Loucy (cell line): ENCODE measurements at regions not wholly inside any gene's neighbourhood (a gene's known extent, or its start where the extent isn't known, plus 50 kb on each side); places are given as distances from the start of the nearest gene placed in this dataset.

Experiments
- H2AFZ ChIP-seq: fragments of 200-600 bp; sonication (generic); 2 replicates; pipeline ENCODE4 v1.6.0; 2016; ENCODE audit warnings: antibody characterized with exemption, mild to moderate bottlenecking, low read length, moderate library complexity
- H3F3A ChIP-seq: fragments of 200-600 bp; 2 replicates; pipeline ENCODE4 v1.6.0; 2016; ENCODE audit warnings: antibody characterized with exemption, low read depth, mild to moderate bottlenecking
- H3K27me3 ChIP-seq: fragments of 200-600 bp; sonication (generic); 2 replicates; pipeline ENCODE4 v1.6.1; 2014; ENCODE audit warnings: low read length, mild to moderate bottlenecking; ENCODE audit not compliant: insufficient read depth, poor library complexity, severe bottlenecking
- H3K36me3 ChIP-seq: fragments of 200-600 bp; sonication (generic); 2 replicates; pipeline ENCODE4 v1.6.1; 2016; ENCODE audit warnings: low read length; ENCODE audit not compliant: insufficient read depth
- H3K4me1 ChIP-seq: fragments of 200-600 bp; sonication (generic); 2 replicates; pipeline ENCODE4 v1.5.1; 2014; ENCODE audit warnings: low read length, mild to moderate bottlenecking; ENCODE audit not compliant: insufficient read depth, poor library complexity, severe bottlenecking
- H3K4me2 ChIP-seq: fragments of 200-600 bp; sonication (generic); 2 replicates; pipeline ENCODE4 v1.6.0; 2014; ENCODE audit warnings: antibody characterized with exemption, low read length, low read depth, mild to moderate bottlenecking; ENCODE audit not compliant: poor library complexity, severe bottlenecking
- H3K4me3 ChIP-seq: fragments of 200-600 bp; sonication (generic); 2 replicates; pipeline ENCODE4 v1.5.1; 2014; ENCODE audit warnings: low read length, mild to moderate bottlenecking, mixed read lengths; ENCODE audit not compliant: poor library complexity, severe bottlenecking
- H3K79me2 ChIP-seq: fragments of 200-600 bp; sonication (generic); 2 replicates; pipeline ENCODE4 v1.6.1; 2014; ENCODE audit warnings: low read length; ENCODE audit not compliant: insufficient read depth
- H3K9ac ChIP-seq: fragments of 200-600 bp; sonication (generic); 2 replicates; pipeline ENCODE4 v1.6.0; 2014; ENCODE audit warnings: mild to moderate bottlenecking, low read depth, low read length, moderate library complexity; ENCODE audit not compliant: poor library complexity, severe bottlenecking
- H3K9me2 ChIP-seq: fragments of 200-600 bp; sonication (generic); replicated peaks from 2 replicates; pipeline ENCODE4 v1.6.1; 2016; ENCODE audit warnings: low read depth, low read length, mixed read lengths
- H3K9me3 ChIP-seq: fragments of 200-600 bp; sonication (generic); 2 replicates; pipeline ENCODE4 v1.6.1; 2014; ENCODE audit warnings: mild to moderate bottlenecking, antibody characterized with exemption, low read length, low read depth; ENCODE audit not compliant: insufficient read depth
- H4K20me1 ChIP-seq: fragments of 200-600 bp; sonication (generic); 2 replicates; pipeline ENCODE4 v1.6.0; 2014; ENCODE audit warnings: antibody characterized with exemption, low read length, mild to moderate bottlenecking; ENCODE audit not compliant: insufficient read depth, poor library complexity, severe bottlenecking
- CTCF ChIP-seq: fragments of 200-600 bp; sonication (generic); conservative IDR thresholded peaks from 2 replicates; pipeline ENCODE4 v1.5.1; 2014; ENCODE audit warnings: mild to moderate bottlenecking, antibody characterized with exemption, low read length
- EZH2phosphoT487 ChIP-seq: fragments of 200-600 bp; IDR thresholded peaks from 2 replicates; pipeline ENCODE4 v1.6.1; 2018; ENCODE audit warnings: antibody characterized with exemption, mild to moderate bottlenecking, moderate library complexity, borderline replicate concordance

- Histone ChIP-seq H3K79me2 (no peaks in the 10 kb centered on the region), H4K20me1 (no peaks in the 10 kb centered on the region), H2AFZ (no peak overlapping the region), H3K9ac (no peak overlapping the region), H3K9me3 (no peaks in the 10 kb centered on the region), H3K27me3 (no peaks in the 10 kb centered on the region), H3K4me1 (no peaks in the 10 kb centered on the region), H3K36me3 (no peaks in the 10 kb centered on the region), H3K9me2 (no peaks in the 10 kb centered on the region), H3F3A (no peaks in the 10 kb centered on the region), H3K4me2 (no peak overlapping the region), H3K4me3 (no peak overlapping the region)
- TF ChIP-seq CTCF (no peak), EZH2phosphoT487 (no peak)
Measured at GRCh38 chr4:178689926-178690325, 1247.7 kb upstream of the AGA start.

- Histone ChIP-seq H3K36me3 (no peaks in the 10 kb centered on the region), H3K27me3 (no peaks in the 10 kb centered on the region), H3F3A (no peaks in the 10 kb centered on the region), H3K9me3 (no peaks in the 10 kb centered on the region), H3K4me1 (no peaks in the 10 kb centered on the region), H3K9me2 (no peaks in the 10 kb centered on the region), H3K4me2 (no peak overlapping the region), H2AFZ (no peak overlapping the region), H3K4me3 (no peak overlapping the region), H3K9ac (no peak overlapping the region), H4K20me1 (no peaks in the 10 kb centered on the region), H3K79me2 (no peaks in the 10 kb centered on the region)
- TF ChIP-seq EZH2phosphoT487, result no peak
- no peak for TF ChIP-seq CTCF
Measured at GRCh38 chr4:178693816-178694215, 1251.6 kb upstream of the AGA start.

- no peaks in the 10 kb centered on the region for H3K27me3 ChIP-seq
- H3K4me1 ChIP-seq, result no peaks in the 10 kb centered on the region
- TF ChIP-seq EZH2phosphoT487, result no peak
- no peak for TF ChIP-seq CTCF
- no peak overlapping the region for H3K4me3 ChIP-seq
- no peaks in the 10 kb centered on the region for H3K9me3 ChIP-seq
- H4K20me1 ChIP-seq, result no peaks in the 10 kb centered on the region
- H3K4me2 ChIP-seq, result no peak overlapping the region
- no peaks in the 10 kb centered on the region for H3K79me2 ChIP-seq
- H3F3A ChIP-seq, result no peaks in the 10 kb centered on the region
- H3K9ac ChIP-seq, result no peak overlapping the region
- no peaks in the 10 kb centered on the region for H3K36me3 ChIP-seq
- H3K9me2 ChIP-seq, result no peaks in the 10 kb centered on the region
- no peak overlapping the region for H2AFZ ChIP-seq
Measured at GRCh38 chr4:178696515-178696914, 1254.3 kb upstream of the AGA start.
